HG03095 (cell line): ENCODE measurements at regions not wholly inside any gene's neighbourhood (a gene's known extent, or its start where the extent isn't known, plus 50 kb on each side); places are given as distances from the start of the nearest gene placed in this dataset.
"Not testable (repeated sequence)": the region's sequence is repeated elsewhere in the genome, so short reads cannot be mapped to it uniquely, and the experiment has no call there.

Experiments used
- ATAC-seq: cut with Tn5 transposase; IDR thresholded peaks from one replicate; pipeline ENCODE4 v1.9.1; 2021; ENCODE audit warnings: moderate library complexity; ENCODE audit not compliant: unreplicated experiment

- no peak for ATAC-seq
These were observed 113.0 kb upstream of the DAB1 start for GRCh38 chr1:57536749-57537423.

- no peak for ATAC-seq
These were observed 108.4 kb upstream of the DAB1 start for GRCh38 chr1:57532299-57532698.

DNA sequence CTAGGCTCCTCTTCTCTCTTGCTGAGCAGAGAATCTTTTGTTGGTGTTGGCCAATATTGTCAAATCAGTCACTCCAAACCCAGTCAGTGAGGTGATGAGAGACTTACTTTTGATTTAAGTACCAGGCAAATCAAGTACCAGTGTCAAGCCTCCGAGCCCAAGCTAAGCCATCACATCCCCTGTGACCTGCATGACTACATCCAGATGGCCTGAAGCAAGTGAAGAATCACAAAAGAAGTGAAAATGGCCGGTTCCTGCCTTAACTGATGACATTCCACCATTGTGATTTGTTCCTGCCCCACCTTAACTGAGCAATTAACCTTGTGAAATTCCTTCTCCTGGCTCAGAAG, 107.0 kb upstream of the DAB1 start:
- not testable (repeated sequence) for ATAC-seq

GRCh38 chr1:57530206-57530910, 106.5 kb upstream of the DAB1 start:
- ATAC-seq: no peak

GRCh38 chr1:57522575-57522974, 98.7 kb upstream of the DAB1 start:
- ATAC-seq: no peak

DNA sequence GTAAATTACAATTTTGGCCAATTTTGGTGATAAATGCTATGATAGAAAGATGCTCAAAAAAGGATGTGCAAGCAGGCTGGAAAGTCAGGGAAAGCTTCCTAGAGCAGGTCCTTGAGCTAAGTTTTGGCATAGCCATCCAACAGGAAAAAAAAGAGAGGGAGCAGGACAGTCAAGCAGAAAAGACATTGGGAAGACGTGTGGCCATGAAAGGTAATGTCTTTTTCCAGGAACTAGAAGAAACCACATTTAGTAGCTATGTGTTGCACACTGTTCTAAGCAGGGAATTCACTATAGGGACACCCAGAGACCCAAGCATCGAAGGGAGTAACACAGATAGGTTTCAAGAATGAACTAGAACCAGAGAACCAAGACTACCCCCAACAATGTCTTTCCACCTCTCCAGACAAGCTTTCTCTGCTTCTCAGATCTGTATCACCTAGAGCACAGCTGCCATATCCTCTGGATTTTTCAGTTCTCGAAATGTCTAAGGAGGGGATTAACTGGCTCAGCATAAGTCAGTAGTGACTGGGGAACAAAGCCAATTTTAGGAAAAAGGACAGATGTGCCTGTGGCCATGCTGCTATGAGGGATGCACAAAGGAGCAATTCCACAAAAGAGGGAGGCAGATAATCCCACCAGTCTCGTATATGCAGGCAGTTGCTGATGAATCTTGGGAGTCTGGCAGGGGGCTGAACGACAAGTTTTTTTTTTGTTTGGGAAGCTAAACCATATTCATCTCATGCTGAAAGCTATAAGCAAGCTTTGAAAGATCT, 97.1 kb upstream of the DAB1 start:
- ATAC-seq: no peak

GRCh38 chr1:57518496-57518895, 94.6 kb upstream of the DAB1 start:
- ATAC-seq: no peak

GRCh38 chr1:57517587-57518374, 93.9 kb upstream of the DAB1 start:
- ATAC-seq: no peak

DNA sequence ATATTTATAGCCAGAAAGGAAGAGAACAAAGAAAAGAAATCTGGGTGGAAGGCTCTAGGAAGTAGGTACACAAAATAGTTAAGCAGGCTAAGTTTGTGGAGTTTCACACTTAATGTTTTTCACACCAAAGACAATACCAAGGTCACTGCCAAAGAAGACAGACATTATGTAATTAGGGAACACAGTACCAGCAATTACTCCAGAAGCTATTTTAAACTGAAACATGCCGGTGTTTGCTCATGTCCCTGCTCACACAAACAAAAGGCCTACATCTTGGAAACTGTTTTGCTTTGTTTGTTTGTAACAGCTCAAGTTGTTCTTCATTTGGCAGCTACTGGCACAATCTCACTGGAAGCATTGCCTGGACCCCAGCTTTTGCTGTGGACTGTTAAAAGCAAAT, 88.5 kb upstream of the DAB1 start:
- ATAC-seq: no peak

DNA sequence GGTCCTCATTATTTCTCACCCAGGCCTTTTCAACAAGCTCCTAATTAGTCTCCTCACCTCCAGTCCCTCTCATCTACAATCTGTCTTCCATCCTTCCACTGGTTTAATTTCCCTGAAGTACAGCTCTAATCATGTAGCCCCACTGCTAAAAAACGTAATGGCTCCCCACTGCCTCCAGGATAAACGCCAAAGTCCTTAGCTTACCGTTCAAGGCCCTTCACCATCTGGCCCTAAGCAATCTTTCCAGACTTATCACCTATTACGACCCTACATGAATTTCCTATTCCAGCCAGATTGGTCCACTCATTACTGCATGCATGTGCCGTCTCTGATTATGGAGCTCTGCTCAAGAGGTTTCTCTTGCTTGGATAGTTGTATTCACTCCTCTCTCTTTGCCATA, 83.1 kb upstream of the DAB1 start:
- no peak for ATAC-seq

- ATAC-seq: no peak
These were observed 79.5 kb upstream of the DAB1 start for GRCh38 chr1:57503337-57503736.

GRCh38 chr1:57500136-57500830, 76.4 kb upstream of the DAB1 start:
- no peak for ATAC-seq

- no peak for ATAC-seq
These were observed 70.7 kb upstream of the DAB1 start for GRCh38 chr1:57494530-57495079.

DNA sequence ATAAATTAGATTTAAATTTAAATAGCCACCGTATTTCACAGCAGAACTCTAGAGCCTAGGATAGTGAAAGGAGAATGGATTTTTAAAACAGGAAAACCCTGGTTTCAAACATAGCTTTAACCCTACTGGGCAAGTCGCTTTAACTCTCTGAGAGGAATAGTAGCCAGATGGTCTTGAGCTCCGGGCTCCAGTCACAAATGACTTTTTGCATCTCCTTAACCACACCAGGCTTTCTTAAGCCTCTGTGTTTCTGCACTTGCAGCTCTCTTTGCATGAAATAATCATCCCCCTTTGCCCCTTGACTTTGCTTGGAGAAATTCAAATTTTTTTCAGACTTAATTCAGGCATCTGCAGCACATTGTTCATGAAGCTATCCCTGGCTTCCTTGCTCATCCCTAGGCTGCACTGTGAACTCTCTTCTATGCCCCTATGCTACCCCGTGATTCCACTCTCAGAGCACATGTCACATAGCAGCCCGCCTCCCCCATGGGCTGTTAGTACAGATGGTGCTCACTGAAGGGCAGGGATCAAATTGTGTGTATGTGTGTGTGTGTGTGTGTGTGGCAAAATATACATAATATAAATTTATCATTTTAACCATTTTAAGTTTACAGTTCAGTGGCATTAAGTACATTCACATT, 68.8 kb upstream of the DAB1 start:
- no peak for ATAC-seq

- ATAC-seq: no peak
These were observed 65.6 kb upstream of the DAB1 start for GRCh38 chr1:57489358-57490036.

- ATAC-seq: no peak
These were observed 61.8 kb upstream of the DAB1 start for GRCh38 chr1:57485643-57486042.

GRCh38 chr1:57483954-57484353, 60.1 kb upstream of the DAB1 start:
- ATAC-seq: no peak

GRCh38 chr1:57479471-57479870, 55.6 kb upstream of the DAB1 start:
- ATAC-seq: no peak

DNA sequence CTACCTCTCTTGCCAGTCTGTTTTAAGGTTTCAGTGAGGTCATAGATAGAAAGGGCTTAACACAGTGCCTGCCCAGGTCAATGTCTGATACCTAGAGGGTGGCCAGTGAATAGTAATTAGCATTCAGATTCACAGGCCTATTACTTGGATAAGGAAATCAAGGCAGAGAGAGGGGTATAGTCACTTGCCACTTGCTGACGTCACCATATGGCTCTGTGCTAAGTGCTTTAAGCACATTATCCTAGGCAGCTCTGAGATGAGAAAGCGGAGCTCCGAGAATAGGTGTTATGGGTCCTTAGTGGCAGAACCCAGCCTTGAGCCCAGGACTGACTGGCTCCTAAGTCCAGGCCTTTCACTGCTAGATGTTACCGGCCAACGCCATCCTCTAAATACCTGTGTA, 51.5 kb upstream of the DAB1 start:
- no peak for ATAC-seq
